Nephron progenitor cell (in vitro differentiated cells): ENCODE measurements at regions not wholly inside any gene's neighbourhood (a gene's known extent, or its start where the extent isn't known, plus 50 kb on each side); places are given as distances from the start of the nearest gene placed in this dataset.

Source experiments
- DNase-seq: peaks from one replicate; pipeline ENCODE4 v3.0.0; 2021
- H3K27ac Mint-ChIP-seq: 2 replicates; pipeline ENCODE4 v1.8.0; 2021; ENCODE audit warnings: mild to moderate bottlenecking, moderate library complexity, mixed read lengths
- H3K27me3 Mint-ChIP-seq: 2 replicates; pipeline ENCODE4 v1.8.0; 2021; ENCODE audit warnings: mild to moderate bottlenecking, low read depth, mixed read lengths; ENCODE audit not compliant: poor library complexity
- H3K36me3 Mint-ChIP-seq: 2 replicates; pipeline ENCODE4 v1.8.0; 2021; ENCODE audit warnings: low read depth, mixed read lengths
- H3K4me1 Mint-ChIP-seq: 2 replicates; pipeline ENCODE4 v1.8.0; 2021; ENCODE audit warnings: mixed read lengths
- H3K4me3 Mint-ChIP-seq: 2 replicates; pipeline ENCODE4 v1.8.0; 2021; ENCODE audit warnings: mild to moderate bottlenecking, moderate library complexity, mixed read lengths
- H3K9me3 Mint-ChIP-seq: 2 replicates; pipeline ENCODE4 v1.8.0; 2021; ENCODE audit warnings: mild to moderate bottlenecking, moderate library complexity, mixed read lengths
- TF ChIP-seq, protein P1 (sequence below): fragments of 200-600 bp; sonication (generic); IDR thresholded peaks from 2 replicates; pipeline ENCODE4 v1.5.0; 2021; ENCODE audit warnings: antibody characterized with exemption

DNA sequence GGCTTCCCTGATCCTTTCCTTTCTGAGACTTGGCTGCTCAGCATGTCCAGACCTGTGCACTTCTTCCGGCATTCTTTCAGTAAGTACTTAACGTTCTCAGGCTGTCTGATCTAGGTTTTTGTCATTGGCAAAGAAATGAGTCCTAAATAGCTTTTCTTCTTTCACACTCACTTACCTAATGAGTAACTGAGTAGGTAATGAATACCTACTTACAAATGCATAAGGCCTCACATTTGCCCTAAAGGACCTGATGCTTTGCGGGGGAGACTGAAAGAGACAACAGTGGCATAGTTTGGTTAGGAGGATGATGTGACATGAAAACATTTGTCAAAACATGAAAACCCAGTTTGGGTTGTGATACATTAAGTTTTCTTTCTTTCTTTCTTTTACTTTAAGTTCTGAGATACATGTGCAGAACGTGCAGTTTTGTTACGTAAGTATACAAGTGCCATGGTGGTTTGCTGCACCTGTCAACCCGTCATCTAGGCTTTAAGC is 516.7 kb upstream of the CFAP20DC start:
- H3K4me1 Mint-ChIP-seq: peaks cover 5% of the 10 kb centered on the region
- H3K36me3 Mint-ChIP-seq: no peaks in the 10 kb centered on the region
- peaks cover 8% of the 10 kb centered on the region for H3K27me3 Mint-ChIP-seq
- no peak for DNase-seq
- no peak overlapping the region for H3K4me3 Mint-ChIP-seq
- TF ChIP-seq, protein P1, sequence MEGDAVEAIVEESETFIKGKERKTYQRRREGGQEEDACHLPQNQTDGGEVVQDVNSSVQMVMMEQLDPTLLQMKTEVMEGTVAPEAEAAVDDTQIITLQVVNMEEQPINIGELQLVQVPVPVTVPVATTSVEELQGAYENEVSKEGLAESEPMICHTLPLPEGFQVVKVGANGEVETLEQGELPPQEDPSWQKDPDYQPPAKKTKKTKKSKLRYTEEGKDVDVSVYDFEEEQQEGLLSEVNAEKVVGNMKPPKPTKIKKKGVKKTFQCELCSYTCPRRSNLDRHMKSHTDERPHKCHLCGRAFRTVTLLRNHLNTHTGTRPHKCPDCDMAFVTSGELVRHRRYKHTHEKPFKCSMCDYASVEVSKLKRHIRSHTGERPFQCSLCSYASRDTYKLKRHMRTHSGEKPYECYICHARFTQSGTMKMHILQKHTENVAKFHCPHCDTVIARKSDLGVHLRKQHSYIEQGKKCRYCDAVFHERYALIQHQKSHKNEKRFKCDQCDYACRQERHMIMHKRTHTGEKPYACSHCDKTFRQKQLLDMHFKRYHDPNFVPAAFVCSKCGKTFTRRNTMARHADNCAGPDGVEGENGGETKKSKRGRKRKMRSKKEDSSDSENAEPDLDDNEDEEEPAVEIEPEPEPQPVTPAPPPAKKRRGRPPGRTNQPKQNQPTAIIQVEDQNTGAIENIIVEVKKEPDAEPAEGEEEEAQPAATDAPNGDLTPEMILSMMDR: no peak
- no peak overlapping the region for H3K27ac Mint-ChIP-seq
- H3K9me3 Mint-ChIP-seq: no peaks in the 10 kb centered on the region

DNA sequence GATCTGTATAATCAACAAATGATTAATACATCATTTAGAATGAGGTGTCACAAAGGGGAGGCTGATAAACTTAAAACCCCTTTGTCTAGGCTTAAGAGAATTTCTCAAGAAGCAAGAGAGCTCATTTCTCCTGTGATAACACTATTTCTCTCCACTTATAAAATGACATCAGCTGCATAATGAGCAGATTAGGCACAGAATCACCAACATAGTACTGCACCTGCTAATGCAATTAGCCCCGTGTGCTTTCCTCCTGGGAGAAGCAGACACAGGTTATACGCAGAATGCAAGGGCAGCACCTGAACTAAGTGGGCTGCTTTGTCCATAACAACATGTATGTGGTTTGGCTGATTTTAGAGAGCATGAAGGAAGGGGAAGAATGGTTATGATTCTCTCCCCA is 515.3 kb upstream of the CFAP20DC start:
- H3K4me3 Mint-ChIP-seq: no peak overlapping the region
- H3K27ac Mint-ChIP-seq: no peak overlapping the region
- DNase-seq: no peak
- TF ChIP-seq, protein P1: no peak
- no peaks in the 10 kb centered on the region for H3K9me3 Mint-ChIP-seq
- no peaks in the 10 kb centered on the region for H3K4me1 Mint-ChIP-seq
- no peaks in the 10 kb centered on the region for H3K36me3 Mint-ChIP-seq
- H3K27me3 Mint-ChIP-seq: peaks cover 8% of the 10 kb centered on the region

DNA sequence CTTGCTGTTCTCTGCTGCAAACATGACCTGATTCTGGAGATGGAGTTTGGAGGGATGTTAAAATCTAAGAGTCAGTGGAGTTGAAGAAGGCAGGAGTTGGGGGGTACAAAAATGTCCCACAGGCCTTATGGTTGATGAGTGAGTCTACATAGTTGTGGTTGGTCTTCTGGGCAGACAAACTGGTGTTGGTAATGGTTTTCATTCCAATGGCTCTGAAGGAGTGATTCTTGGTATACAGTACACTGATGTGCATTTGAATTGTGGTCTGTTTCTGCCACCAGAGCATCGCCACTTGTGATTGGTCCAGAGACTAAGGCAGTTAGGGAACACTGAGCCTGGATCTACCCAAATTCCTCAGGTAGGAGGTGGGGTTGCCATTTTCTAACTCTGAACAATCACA is 514.1 kb upstream of the CFAP20DC start:
- no peaks in the 10 kb centered on the region for H3K36me3 Mint-ChIP-seq

DNA sequence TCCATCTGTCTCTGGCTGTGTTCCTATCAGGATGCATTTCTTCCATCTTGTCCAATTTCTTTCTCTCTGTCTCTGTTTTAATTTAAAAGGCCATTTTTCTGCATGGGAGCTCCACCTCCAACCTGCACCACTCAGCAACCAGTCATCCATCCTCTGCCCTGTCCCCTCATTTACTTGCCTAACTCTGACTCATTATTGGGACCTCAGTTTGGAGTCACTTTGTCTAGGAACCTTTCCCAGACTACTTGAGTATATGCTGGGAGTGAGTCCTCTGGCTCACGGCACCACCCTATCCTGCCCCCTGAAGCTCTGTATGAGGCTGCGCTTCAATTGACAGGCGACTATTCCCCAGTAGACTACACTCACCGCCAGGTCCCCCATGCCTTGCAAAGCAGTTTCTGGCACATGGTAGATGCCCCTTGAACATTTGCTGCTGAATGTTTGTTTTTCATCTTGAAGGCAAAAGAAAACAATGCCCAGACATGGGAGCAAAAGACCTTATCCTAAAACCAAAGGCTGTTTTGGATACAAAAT is 513.3 kb upstream of the CFAP20DC start:
- Mint-ChIP-seq H3K4me3 (no peak overlapping the region), H3K36me3 (no peaks in the 10 kb centered on the region), H3K4me1 (no peaks in the 10 kb centered on the region), H3K9me3 (no peaks in the 10 kb centered on the region), H3K27me3 (peaks cover 4% of the 10 kb centered on the region), H3K27ac (no peak overlapping the region)
- no peak for DNase-seq
- TF ChIP-seq, protein P1: no peak

More for the DNA sequence above, 514.1 kb upstream of the CFAP20DC start:
- Mint-ChIP-seq H3K4me1 (no peaks in the 10 kb centered on the region), H3K27ac (no peak overlapping the region), H3K4me3 (no peak overlapping the region), H3K9me3 (no peaks in the 10 kb centered on the region), H3K27me3 (peaks cover 4% of the 10 kb centered on the region)
- TF ChIP-seq, protein P1: no peak
- DNase-seq: no peak

DNA sequence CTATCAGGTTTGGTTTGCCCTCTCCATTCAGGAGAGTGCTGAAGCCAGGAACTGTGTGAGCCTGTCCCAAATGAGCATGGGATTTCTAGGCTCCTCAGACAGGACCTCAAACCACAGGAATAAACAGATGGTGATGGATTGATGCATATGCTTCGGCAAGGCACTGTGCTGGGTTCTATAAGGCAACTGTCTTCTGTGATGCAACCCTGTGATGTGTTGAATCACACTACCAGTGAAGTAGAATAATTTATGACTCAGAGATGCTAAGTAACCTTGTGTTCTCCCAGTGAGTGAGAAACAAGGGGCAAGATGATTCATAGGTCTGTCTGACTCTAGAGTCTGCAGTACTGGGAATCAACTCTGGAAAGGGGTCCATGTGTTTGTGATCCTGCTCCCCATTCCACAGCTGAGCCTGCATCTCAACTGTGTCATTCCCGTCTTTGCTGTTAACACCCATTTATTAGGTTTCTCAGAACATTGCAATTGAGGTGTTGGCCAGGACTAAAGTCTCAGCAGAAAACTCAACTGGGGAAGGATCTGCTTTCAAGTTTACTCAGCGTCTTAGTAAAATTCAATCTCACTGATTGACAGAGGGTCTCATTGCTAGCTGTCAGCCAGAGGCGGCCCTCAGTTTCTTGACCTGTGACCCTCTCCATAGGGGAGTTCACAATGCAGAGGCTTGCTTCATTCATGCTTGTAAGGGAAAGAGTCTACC is 510.1 kb upstream of the CFAP20DC start:
- no peaks in the 10 kb centered on the region for H3K4me1 Mint-ChIP-seq
- TF ChIP-seq, protein P1: no peak
- DNase-seq: no peak
- H3K9me3 Mint-ChIP-seq: no peaks in the 10 kb centered on the region
- H3K4me3 Mint-ChIP-seq: no peak overlapping the region
- no peak overlapping the region for H3K27ac Mint-ChIP-seq
- H3K36me3 Mint-ChIP-seq: no peaks in the 10 kb centered on the region
- H3K27me3 Mint-ChIP-seq: no peaks in the 10 kb centered on the region
